Body of pancreas (tissue), 4 donors: ENCODE measurements at regions not wholly inside any gene's neighbourhood (a gene's known extent, or its start where the extent isn't known, plus 50 kb on each side); places are given as distances from the start of the nearest gene placed in this dataset.

Experiments used
- POLR2A ChIP-seq, 3 donors: fragments of 450-650 bp; IDR thresholded peaks; one replicate each; pipeline ENCODE4 v1.6.1; 2016; ENCODE audit warnings: antibody characterized with exemption in 3 of 3, mild to moderate bottlenecking in 2 of 3
- TF ChIP-seq, protein P1 (sequence below), 7 experiments: fragments of 450-650 bp in 4 of 7; fragments of 200-600 bp in 3 of 7; sonication (generic) in 3 of 7; IDR thresholded peaks; one replicate each; pipeline ENCODE4 v1.5.1; 2016 to 2019; ENCODE audit warnings: antibody characterized with exemption in 7 of 7

DNA sequence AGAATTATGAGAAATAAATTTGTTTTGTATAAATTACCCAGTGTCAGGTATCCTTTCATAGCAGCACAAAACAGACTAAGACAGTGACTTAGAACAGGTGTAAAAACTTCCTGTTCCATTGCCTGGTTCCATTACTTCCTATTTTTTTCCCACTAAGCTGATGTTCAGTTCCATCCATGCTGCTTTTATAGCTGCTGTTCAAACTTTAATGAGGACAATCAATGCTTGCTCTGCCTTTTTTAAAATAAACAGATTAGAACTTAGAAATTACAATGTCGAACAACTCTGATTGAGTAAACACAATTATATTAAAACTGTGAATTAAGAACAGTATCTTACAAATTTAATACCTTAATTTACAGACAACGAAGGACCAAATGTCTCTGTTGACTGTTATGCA lies 818.9 kb downstream of the OLFM4 start:
- no peak for TF ChIP-seq POLR2A (IDR thresholded peaks at IDR 0.05)
- TF ChIP-seq, protein P1, sequence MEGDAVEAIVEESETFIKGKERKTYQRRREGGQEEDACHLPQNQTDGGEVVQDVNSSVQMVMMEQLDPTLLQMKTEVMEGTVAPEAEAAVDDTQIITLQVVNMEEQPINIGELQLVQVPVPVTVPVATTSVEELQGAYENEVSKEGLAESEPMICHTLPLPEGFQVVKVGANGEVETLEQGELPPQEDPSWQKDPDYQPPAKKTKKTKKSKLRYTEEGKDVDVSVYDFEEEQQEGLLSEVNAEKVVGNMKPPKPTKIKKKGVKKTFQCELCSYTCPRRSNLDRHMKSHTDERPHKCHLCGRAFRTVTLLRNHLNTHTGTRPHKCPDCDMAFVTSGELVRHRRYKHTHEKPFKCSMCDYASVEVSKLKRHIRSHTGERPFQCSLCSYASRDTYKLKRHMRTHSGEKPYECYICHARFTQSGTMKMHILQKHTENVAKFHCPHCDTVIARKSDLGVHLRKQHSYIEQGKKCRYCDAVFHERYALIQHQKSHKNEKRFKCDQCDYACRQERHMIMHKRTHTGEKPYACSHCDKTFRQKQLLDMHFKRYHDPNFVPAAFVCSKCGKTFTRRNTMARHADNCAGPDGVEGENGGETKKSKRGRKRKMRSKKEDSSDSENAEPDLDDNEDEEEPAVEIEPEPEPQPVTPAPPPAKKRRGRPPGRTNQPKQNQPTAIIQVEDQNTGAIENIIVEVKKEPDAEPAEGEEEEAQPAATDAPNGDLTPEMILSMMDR (IDR thresholded peaks at IDR 0.05), result no peak
